ENCODE measurements at regions not wholly inside any gene's neighbourhood (a gene's known extent, or its start where the extent isn't known, plus 50 kb on each side); places are given as distances from the start of the nearest gene placed in this dataset.
A peak's percentile ranks its signal among the peaks of the same experiment; 100 is the strongest.

DNA sequence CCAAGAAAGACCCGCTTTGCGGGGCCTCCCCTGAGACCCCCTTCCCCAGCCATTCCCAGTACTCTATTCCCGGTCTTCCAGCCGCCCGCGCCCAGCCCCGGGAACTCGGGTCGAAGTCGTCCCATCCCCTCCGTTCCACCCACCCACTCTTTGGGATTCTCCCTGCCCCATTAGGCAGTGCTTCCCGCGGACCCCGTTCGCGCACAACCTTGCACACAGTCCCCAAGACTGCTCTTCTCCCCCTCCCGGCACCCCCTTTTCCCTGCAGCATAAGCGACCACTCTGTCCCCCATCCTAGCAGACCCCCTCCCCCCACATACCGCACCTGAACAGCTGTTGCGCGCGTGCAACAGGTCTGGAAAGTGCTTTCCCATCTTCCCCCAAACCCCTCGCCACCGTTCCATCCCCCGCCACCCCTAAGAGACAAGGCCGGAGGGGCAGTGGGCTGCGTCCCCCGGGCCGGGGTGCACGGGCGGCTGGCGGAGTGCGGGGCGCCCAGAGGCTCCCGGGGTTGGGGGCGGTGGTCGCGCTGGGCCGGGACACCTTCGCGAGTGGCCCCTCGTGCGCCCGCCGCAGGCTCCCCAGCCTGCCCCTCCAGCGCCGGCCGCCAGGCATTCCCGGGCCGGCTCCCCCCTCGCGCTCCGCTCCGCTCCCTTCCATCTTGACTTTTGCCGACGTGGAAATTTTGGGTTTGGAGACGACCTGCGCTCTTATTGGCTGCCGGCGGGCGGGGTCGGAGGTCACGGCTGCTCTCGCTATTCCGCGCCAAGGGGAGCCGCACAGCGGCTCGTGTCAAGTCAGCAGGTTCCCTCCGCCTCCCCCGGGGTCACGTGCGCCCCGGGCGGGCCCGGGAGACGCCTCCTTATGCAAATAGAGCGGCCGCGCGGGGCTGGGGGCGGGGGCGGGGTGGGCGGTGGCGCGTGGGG is 201.2 kb upstream of the NFE2L3 start:
- H3K4me3 ChIP-seq (ENCODE audit: low read depth, low read length), result peak overlapping the region; percentile 64
- no peak overlapping the region for H3K27ac ChIP-seq (ENCODE audit: low read depth)
- WGBS, result under 1% methylated on average over 86 of the region's 86 CpGs
- no peaks in the 10 kb centered on the region for H3K36me3 ChIP-seq (ENCODE audit: insufficient read depth)
- no peaks in the 10 kb centered on the region for H3K4me1 ChIP-seq (ENCODE audit: insufficient read depth)
- DNase-seq (ENCODE audit: extremely low spot score), result no peak

DNA sequence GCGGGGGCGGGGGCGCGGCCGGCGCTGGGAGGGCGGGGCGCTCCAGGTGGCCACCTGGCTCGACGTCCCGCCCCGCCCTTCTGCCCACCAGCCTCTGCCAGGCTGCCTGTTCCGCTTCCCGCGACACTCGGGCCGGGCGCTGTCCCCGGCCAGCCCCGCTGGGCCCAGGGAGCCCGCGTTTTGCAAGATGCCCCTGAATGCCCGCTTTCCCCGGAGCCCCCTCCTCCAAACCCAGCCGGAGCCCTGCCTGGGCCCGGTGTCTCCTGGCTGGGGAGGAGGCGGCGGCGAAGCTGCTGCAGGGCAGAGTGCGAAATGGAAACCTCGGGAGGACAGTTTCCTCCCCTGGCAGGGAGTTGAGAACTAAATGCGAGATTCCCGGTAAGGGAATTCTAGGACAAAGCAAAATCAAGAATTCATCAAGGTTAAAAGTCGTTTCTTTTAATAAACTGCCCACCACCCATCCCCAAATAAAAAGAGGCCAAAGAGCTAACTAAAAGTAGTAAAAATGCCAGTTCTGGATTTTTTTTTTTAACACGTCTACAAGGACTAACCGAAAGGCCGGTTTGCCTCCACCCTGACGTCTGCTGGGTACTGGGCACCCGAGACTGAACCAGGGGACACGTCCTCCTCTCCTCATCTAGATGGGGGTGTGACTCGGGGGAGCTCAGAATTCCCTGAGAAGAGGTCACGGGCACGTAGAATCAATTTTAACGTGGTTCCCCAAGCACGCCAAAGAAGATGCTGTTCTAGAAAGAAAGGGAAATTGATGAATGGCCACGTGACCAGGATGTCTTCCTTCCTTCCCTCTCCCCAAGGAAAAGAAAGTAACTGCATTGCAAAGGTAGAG is 200.4 kb upstream of the NFE2L3 start:
- no peak for DNase-seq (ENCODE audit: extremely low spot score)
- H3K4me3 ChIP-seq (ENCODE audit: low read depth, low read length), result peak overlapping the region; percentile 64
- H3K4me1 ChIP-seq (ENCODE audit: insufficient read depth), result no peaks in the 10 kb centered on the region
- H3K36me3 ChIP-seq (ENCODE audit: insufficient read depth), result no peaks in the 10 kb centered on the region
- 8% methylated on average over 46 of the region's 46 CpGs for WGBS
- H3K27ac ChIP-seq (ENCODE audit: low read depth), result peak overlapping the region; percentile 38

DNA sequence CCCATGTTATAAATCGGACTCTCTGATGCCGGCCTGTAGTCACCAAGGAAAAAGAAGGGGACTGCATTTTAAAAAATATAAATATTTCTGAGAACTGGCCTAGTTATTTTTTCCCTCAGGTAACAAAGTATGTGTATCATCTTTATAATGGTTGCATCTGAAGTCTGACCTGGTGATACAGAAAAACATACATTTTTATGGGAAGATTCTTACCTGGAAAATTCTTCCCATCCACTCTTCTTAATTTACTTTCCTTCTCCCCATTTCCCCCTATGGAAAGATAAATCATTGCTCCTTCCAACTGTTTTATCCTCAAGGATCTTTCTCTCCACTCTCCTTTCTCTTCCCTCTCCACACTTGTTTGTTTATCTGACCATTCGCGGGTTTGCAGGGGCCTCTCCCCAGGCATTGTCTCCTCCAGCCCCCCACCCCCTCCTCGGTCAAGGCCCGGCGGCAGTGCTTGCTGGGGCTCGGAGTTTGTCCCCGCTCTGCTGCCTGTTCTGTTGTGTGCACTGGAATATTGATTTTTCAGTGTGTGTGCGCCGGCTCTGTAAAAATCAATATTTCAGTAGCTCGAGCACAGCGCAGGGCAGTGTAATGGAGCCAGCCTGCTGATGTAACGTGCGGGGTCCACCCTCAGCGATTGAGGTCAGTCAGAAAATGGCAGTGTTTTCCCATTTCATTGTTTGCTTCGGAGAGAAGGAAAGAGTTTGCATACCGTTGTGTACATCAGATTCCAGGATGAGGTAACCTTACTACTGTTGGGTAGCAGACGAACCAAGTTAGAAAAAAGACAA is 199.5 kb upstream of the NFE2L3 start:
- no peak overlapping the region for H3K4me3 ChIP-seq (ENCODE audit: low read depth, low read length)
- H3K4me1 ChIP-seq (ENCODE audit: insufficient read depth), result no peaks in the 10 kb centered on the region
- WGBS, result 51% methylated on average over 19 of the region's 19 CpGs
- DNase-seq (ENCODE audit: extremely low spot score), result no peak
- no peaks in the 10 kb centered on the region for H3K36me3 ChIP-seq (ENCODE audit: insufficient read depth)
- H3K27ac ChIP-seq (ENCODE audit: low read depth), result no peak overlapping the region

DNA sequence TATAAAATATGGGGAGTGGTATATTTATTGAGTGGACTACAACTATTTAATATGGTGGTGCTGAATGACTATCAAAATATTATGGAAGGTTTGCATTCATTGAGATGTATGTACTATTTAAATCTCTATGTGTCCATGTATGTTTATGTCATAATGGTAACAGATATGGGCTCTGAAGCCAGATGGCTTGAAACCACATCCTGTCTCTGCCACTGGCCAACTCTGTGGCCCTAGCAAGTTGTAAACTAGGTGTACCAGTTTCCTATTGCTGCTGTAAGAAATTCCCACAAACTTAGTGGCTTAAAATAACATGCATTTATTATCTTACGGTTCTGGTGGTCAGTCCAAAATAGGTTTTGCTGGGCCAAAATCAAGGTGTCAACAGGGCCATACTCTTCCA is 198.1 kb upstream of the NFE2L3 start:
- WGBS, result 92% methylated on average over 1 of the region's 1 CpG
- Histone ChIP-seq H3K27ac (ENCODE audit: low read depth) (no peak overlapping the region), H3K4me1 (ENCODE audit: insufficient read depth) (no peaks in the 10 kb centered on the region), H3K4me3 (ENCODE audit: low read depth, low read length) (no peak overlapping the region), H3K36me3 (ENCODE audit: insufficient read depth) (no peaks in the 10 kb centered on the region)
- DNase-seq (ENCODE audit: extremely low spot score), result no peak

DNA sequence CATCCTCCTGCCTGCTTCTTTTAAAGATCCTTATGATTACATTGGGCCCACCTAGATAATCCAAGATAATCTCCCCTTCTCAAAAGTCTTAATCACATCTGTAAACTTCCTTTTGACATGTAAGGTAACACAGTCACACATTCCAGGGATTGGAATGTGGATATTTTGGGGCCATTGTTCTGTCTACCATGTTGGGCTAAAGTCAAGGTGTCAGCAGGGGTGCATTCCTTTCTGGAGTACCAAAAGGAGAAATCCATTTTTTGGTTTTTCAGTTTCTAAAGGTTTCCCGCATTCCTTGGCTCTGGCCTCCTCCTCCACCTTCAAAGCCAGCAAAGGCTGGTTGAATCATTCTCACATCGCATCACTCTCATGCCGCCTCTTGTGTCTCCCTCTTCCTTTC is 197.6 kb upstream of the NFE2L3 start:
- H3K27ac ChIP-seq (ENCODE audit: low read depth), result no peak overlapping the region
- no peaks in the 10 kb centered on the region for H3K4me1 ChIP-seq (ENCODE audit: insufficient read depth)
- DNase-seq (ENCODE audit: extremely low spot score), result no peak
- 99% methylated on average over 3 of the region's 3 CpGs for WGBS
- H3K36me3 ChIP-seq (ENCODE audit: insufficient read depth), result no peaks in the 10 kb centered on the region
- H3K4me3 ChIP-seq (ENCODE audit: low read depth, low read length), result no peak overlapping the region

DNA sequence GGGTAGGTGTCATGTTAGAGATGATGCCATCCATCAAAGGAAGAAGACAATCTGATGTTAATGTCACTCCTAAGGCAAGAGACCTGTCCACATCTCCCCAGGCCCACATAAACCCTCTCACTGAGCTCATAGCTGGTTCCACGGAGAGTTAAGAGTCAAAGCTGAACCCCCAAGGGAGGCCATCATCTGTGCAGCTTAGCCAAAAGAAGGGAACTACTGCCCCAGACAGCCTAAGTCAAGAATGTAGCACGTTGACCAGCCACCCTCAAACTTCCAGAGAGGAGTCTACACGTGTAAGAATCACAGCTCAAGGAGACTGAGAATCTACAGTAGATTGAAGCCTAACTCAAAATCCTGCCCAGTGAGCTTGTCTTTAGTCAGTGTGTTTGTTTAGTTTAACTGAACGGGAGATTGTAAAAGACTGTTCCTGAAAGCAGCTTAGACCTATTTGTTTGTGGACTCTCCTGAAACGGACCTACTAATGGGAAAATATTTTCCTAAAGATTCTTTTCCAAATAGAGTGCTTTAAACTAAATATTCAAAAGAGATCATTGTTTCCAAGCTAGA is 192.7 kb upstream of the NFE2L3 start:
- H3K27ac ChIP-seq (ENCODE audit: low read depth), result no peak overlapping the region
- no peak overlapping the region for H3K4me3 ChIP-seq (ENCODE audit: low read depth, low read length)
- H3K4me1 ChIP-seq (ENCODE audit: insufficient read depth), result no peaks in the 10 kb centered on the region
- DNase-seq (ENCODE audit: extremely low spot score), result no peak
- WGBS, result 26% methylated on average over 5 of the region's 5 CpGs
- no peaks in the 10 kb centered on the region for H3K36me3 ChIP-seq (ENCODE audit: insufficient read depth)

DNA sequence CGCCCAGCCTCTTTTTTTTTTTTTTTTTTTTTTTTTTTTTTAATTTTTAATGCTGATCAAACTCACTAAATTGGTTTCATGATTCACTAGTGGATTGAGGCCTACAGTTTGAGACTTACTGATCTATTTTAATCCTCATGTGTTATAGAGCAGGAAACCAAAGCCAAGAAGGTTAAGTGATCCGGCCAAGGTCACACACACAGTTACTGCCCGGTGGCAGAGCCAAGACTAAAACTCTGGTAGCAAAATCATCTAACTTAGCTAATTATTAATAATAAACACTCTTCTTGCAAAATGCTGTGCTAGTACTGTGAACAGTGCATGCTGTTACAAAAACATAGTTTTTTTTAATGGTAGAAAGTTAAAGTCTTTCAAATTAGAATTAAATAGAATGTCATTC is 188.3 kb upstream of the NFE2L3 start:
- H3K4me3 ChIP-seq (ENCODE audit: low read depth, low read length), result no peak overlapping the region
- no peaks in the 10 kb centered on the region for H3K36me3 ChIP-seq (ENCODE audit: insufficient read depth)
- H3K27ac ChIP-seq (ENCODE audit: low read depth), result no peak overlapping the region
- H3K4me1 ChIP-seq (ENCODE audit: insufficient read depth), result no peaks in the 10 kb centered on the region
- WGBS, result 86% methylated on average over 3 of the region's 3 CpGs
- no peak for DNase-seq (ENCODE audit: extremely low spot score)

DNA sequence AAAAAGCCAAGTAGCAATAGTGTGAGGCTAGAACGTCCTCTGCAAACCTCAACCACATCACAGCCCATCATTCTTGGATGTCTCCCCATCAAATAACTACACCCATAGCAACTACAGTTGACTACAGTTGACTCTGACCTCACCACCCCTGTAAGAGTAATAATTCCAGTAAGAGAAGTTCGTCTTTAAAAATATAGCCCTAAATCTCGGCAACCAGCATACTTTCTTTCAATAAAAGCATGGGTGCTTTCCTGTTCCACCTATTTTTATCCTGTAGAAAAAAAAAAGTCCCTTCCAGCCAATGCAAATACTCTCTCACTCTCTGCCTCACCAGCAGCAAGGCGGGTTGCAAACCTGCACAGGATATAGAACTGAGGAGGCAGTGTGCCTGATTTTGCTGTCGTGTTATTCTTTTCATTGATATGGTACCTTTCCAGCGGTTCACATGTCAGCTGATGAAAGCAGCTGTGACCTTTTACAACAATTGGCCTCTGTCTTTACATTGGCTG is 187.5 kb upstream of the NFE2L3 start:
- WGBS, result 57% methylated on average over 6 of the region's 6 CpGs
- Histone ChIP-seq H3K4me1 (ENCODE audit: insufficient read depth) (no peaks in the 10 kb centered on the region), H3K36me3 (ENCODE audit: insufficient read depth) (no peaks in the 10 kb centered on the region), H3K27ac (ENCODE audit: low read depth) (no peak overlapping the region), H3K4me3 (ENCODE audit: low read depth, low read length) (no peak overlapping the region)
- DNase-seq (ENCODE audit: extremely low spot score), result no peak

DNA sequence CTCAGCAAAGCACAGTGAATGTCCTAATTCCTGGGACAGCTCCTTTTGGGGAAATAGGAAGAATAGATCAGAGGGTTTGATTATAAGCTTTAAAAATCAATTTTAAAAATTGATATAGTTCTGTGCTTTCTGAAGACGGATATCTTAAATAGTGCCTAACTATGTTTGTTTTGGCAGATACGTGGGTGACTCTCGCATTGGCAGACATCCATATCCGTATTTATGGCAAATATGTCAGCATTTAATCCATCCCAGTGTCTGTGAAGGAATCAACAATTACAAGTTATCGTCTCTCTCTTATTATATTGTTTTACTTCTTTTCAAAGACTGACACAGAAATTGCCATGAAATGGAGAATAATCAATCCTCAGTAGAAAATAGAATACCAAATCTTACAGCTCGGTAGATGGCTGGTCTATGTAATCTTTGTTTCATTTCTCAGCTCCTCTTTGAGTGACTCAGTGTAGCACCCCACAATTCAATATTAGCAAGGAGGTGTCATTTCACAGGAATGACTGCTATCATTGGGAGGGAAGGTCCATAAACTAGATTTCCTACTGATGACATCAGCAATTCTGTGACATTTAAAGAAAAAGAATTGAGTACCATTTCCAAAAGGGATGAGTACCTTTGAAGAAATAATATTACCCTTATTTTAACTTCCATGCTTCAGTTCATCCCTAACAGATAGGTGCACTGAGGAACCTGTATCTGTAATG is 186.4 kb upstream of the NFE2L3 start:
- 33% methylated on average over 6 of the region's 6 CpGs for WGBS
- Histone ChIP-seq H3K4me3 (ENCODE audit: low read depth, low read length) (no peak overlapping the region), H3K4me1 (ENCODE audit: insufficient read depth) (no peaks in the 10 kb centered on the region), H3K36me3 (ENCODE audit: insufficient read depth) (no peaks in the 10 kb centered on the region), H3K27ac (ENCODE audit: low read depth) (no peak overlapping the region)
- DNase-seq (ENCODE audit: extremely low spot score), result no peak

DNA sequence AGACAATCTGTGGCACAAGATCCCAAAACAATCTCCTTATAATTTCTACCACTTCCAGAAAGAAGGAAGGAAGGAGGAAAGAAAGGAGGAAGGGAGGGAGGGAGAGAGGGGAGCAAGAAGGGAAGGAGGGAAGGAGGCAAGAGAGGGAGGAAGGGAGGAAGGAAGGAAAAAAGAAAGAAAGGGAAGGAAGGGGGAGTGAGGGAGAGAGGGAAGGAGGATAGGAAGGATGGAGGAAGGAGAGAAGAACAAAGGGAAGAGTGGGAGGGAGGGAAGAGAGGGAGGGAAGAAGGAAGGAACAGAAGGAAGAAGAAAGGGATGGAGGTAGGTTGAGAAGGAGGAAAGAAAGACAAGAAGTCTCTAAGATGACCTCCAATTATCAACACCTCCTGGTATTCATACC is 185.5 kb upstream of the NFE2L3 start:
- Histone ChIP-seq H3K4me1 (ENCODE audit: insufficient read depth) (no peaks in the 10 kb centered on the region), H3K4me3 (ENCODE audit: low read depth, low read length) (no peak overlapping the region), H3K27ac (ENCODE audit: low read depth) (no peak overlapping the region), H3K36me3 (ENCODE audit: insufficient read depth) (no peaks in the 10 kb centered on the region)
- no peak for DNase-seq (ENCODE audit: extremely low spot score)

DNA sequence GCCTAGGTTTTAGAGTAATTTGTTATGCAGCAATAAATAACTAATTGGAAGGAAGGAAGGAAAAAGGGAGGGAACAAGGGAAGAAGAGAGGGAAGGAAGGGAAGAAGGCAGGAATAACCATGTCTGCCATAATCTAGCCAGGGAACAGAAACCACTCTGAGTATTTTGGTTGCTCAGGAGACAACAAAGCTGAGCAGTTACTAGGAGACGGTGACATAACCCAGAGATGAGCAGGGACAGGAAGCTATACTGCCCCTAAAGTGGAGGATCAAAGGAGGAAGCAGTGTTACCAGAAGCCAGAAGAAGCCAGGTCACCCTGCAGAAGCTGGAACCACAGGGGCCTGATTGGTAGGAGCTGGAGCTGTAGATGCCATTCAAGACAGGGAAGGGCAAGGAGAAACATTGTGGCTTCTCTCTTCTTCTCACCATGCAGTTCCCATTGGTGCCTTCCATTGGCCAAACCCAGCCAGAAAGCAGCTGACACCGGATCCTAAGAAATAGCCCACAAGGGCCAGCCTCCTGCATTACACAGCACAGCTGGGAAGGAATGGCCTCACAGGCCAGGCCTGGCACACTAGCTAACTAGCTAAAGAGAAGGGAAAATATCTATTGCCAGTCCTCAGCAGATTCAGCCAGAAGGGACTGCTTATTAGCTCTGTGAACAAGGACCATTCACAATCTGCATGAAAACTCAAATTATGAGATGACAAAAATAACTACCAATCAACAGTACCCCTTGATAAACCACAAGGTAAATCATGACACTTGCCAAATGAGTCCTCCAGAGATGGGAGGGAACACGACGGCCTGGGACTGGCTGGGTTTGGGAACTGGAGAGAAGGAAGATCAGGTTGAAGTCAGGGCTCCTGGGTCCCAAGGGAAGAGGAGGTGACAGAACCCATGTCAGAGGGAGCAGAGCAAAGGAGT is 184.5 kb upstream of the NFE2L3 start:
- no peak overlapping the region for H3K27ac ChIP-seq (ENCODE audit: low read depth)
- H3K4me3 ChIP-seq (ENCODE audit: low read depth, low read length), result no peak overlapping the region
- H3K4me1 ChIP-seq (ENCODE audit: insufficient read depth), result no peaks in the 10 kb centered on the region
- H3K36me3 ChIP-seq (ENCODE audit: insufficient read depth), result no peaks in the 10 kb centered on the region
- no peak for DNase-seq (ENCODE audit: extremely low spot score)
- 76% methylated on average over 4 of the region's 4 CpGs for WGBS

Data from urinary bladder (tissue), 3 donors.